Glomerular endothelial cell (primary cell): ENCODE measurements at regions not wholly inside any gene's neighbourhood (a gene's known extent, or its start where the extent isn't known, plus 50 kb on each side); places are given as distances from the start of the nearest gene placed in this dataset.

Experiments
- DNase-seq: peaks from one replicate; pipeline ENCODE4 v3.0.0-alpha.2; 2011; ENCODE audit warnings: low read depth, low spot score; ENCODE audit errors: extremely low read depth

- DNase-seq = no peak
Measured at GRCh38 chr7:131903315-131903714, 346.9 kb upstream of the PODXL start.

- DNase-seq = no peak
Measured at GRCh38 chr7:131900785-131901287, 344.4 kb upstream of the PODXL start.

GRCh38 chr7:131899271-131900030 lies 343.0 kb upstream of the PODXL start:
- no peak for DNase-seq

GRCh38 chr7:131898418-131898817 lies 342.0 kb upstream of the PODXL start:
- DNase-seq = no peak

GRCh38 chr7:131897790-131898165 lies 341.4 kb upstream of the PODXL start:
- no peak for DNase-seq

- DNase-seq = no peak
Measured at GRCh38 chr7:131897016-131897789, 340.8 kb upstream of the PODXL start.

GRCh38 chr7:131896165-131896863 lies 339.9 kb upstream of the PODXL start:
- DNase-seq = no peak

GRCh38 chr7:131895541-131896164 lies 339.2 kb upstream of the PODXL start:
- peak; percentile 78 for DNase-seq

GRCh38 chr7:131893631-131894340 lies 337.4 kb upstream of the PODXL start:
- no peak for DNase-seq

- no peak for DNase-seq
Measured at GRCh38 chr7:131890176-131890575, 333.7 kb upstream of the PODXL start.

GRCh38 chr7:131889572-131890150 lies 333.2 kb upstream of the PODXL start:
- no peak for DNase-seq

GRCh38 chr7:131883769-131884168 lies 327.3 kb upstream of the PODXL start:
- DNase-seq = no peak

GRCh38 chr7:131883196-131883595 lies 326.8 kb upstream of the PODXL start:
- no peak for DNase-seq

- DNase-seq = no peak
Measured at GRCh38 chr7:131882321-131882720, 325.9 kb upstream of the PODXL start.

- DNase-seq = no peak
Measured at GRCh38 chr7:131880078-131880477, 323.6 kb upstream of the PODXL start.

- DNase-seq = no peak
Measured at GRCh38 chr7:131879424-131879823, 323.0 kb upstream of the PODXL start.

- no peak for DNase-seq
Measured at GRCh38 chr7:131878777-131879176, 322.3 kb upstream of the PODXL start.

- no peak for DNase-seq
Measured at GRCh38 chr7:131873581-131873980, 317.2 kb upstream of the PODXL start.

- DNase-seq = no peak
Measured at GRCh38 chr7:131869986-131870385, 313.6 kb upstream of the PODXL start.
